HG03520 (cell line): ENCODE measurements at regions not wholly inside any gene's neighbourhood (a gene's known extent, or its start where the extent isn't known, plus 50 kb on each side); places are given as distances from the start of the nearest gene placed in this dataset.

Experiments
- ATAC-seq: cut with Tn5 transposase; IDR thresholded peaks from one replicate; pipeline ENCODE4 v1.9.1; 2021; ENCODE audit warnings: mild to moderate bottlenecking, moderate library complexity; ENCODE audit not compliant: unreplicated experiment

DNA sequence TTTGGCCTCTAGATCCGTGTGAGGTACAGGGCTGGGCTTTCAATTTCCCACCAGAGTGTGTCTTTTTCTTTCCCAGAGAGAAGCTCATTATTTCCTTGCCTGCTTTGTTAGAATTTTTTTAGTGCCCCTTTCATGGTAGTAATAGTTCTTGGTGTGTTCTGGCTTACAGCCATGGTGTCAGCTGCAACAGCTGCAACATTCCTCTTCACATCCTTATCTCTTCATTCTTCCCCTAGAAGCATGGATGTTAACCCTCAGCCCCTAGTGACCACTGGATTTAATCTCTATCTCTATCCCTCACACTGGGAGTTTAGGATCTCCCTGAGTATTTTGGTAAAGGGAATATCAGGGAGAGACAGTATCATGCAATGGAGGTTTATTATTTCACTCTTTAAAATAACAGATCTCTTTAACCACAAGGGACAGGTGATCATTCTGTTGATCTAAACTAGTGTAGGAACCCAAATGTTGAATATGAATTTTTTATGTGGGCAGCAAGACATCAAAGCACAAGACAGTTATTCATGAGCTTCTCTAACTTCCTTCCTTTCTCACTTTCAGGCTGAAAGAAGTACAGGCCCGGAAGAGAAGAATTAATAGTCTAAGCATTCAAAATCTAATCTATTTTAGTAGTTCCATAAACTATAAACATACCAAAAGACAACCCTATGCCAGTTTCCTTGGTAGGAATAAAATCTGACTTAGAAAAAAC lies 160.2 kb downstream of the FAM170A start:
- no peak for ATAC-seq

- no peak for ATAC-seq
Measured at GRCh38 chr5:119792161-119792799, 162.9 kb downstream of the FAM170A start.

DNA sequence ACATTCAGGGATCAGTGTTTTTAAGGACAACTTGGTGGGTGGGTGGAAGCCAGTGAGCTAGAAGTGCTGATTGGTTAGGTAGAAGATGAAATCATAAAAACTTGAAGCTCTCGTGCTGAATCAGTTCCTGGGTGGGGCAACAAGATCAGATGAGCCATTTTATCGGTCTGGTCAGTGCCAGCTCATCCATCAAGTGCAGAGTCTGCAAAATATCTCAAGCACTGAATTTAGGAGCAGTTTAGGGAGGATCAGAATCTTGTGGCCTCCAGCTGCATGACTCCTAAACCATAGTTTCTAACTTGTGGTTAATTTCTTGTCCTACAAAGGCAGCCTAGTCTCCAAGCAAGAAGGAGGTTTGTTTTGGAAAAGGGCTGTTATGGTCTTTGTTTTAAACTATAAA lies 166.4 kb downstream of the FAM170A start:
- ATAC-seq, result no peak

DNA sequence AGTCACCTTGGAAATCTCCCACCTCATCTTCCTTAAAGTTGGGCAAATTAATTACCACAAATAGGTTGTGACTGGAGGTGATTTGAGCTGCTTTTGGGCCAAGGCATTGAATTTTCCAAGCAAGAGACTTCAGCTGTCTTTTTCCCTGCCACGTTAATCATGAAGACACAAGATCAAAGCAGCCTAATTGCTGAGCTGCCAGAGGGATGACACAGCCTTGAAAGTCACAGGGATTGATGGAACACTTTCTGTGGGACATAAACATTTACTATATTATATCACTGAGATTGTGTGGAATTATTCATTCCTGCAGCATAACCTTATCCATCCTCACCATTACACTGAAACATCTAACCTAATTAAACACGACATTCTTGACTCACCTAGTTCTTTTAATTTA lies 172.2 kb downstream of the FAM170A start:
- no peak for ATAC-seq

GRCh38 chr5:119808024-119808423 lies 178.7 kb downstream of the FAM170A start:
- no peak for ATAC-seq

DNA sequence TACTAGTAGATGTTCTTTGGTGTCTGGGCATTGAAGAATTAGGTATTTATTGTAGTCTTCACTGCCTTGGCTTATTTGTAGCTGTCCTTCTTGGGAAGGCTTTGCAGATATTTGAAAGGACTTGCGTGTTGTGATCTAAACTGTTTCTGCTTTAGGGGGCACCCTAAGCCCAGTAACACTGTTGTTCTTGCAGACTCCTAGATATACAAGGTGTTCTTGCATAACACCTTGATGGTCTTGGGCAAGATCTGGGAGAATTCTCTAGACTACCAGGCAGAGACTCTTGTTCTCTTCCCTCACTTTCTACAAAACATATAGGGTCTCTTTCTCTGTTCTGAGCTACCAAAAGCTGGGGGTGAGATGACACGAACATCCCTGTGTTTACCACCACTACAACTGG lies 179.1 kb downstream of the FAM170A start:
- ATAC-seq, result no peak

GRCh38 chr5:119810217-119810616 lies 180.9 kb downstream of the FAM170A start:
- no peak for ATAC-seq

DNA sequence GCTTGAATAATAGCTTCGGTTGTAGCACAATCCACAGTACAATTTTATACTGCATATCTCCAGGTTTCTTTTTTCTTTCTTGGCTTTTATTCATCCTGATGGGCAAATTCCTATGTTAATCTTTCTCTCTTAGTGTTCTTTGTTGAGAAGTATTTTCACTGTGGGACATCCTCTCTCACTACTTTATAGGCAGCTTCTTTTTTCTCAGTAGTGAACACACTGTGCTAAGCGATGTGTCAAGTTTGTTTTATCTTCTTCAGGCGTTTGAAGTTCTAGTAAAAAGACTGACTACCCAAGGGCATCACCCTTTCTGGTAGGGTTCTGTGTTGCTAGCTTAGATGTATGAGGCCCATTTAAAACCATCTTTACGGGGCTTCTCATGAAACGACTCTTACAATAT lies 182.1 kb downstream of the FAM170A start:
- no peak for ATAC-seq

GRCh38 chr5:119814655-119815054 lies 185.3 kb downstream of the FAM170A start:
- no peak for ATAC-seq

GRCh38 chr5:119816055-119816454 lies 186.7 kb downstream of the FAM170A start:
- no peak for ATAC-seq

GRCh38 chr5:119820016-119820415 lies 190.7 kb downstream of the FAM170A start:
- ATAC-seq, result no peak

GRCh38 chr5:119820608-119821007 lies 191.2 kb downstream of the FAM170A start:
- no peak for ATAC-seq

DNA sequence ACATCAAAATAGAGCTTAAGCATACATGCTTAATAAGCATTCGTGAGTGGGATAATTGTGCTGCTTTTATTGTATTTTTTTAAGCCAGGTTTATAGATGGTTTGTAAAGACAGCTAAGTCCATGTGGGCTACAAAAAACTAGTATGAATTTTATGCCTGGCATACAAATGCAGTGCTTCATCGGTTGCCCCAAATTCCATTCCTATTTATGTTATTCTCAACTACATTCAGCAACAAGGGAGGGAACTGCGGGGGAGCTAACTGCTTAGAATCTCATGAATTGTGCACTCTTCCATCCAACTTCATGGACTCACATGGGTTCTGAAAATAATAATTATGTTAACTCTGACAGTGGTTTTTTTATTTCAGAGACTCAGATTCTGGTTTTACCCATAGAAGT lies 199.2 kb downstream of the FAM170A start:
- ATAC-seq, result no peak

GRCh38 chr5:119829341-119829740 lies 200.0 kb downstream of the FAM170A start:
- no peak for ATAC-seq

DNA sequence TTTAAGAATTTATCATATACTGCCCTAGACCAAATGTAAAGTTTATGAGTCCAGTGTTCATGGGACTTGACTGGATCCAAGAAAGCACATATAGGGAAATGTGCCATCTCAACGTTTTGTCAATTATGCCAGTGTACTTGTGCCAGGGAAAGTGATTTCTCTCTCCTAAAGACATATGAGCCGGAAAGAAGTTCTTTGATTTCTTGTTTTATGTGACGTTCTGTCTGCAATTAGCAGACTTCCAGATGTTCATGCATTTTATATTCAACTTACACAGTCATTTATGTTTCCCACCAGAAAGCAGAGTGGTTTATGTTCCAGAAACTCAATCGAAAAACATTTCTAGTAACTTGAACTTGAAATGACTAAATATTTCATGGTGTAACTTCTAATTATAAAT lies 203.8 kb downstream of the FAM170A start:
- no peak for ATAC-seq

DNA sequence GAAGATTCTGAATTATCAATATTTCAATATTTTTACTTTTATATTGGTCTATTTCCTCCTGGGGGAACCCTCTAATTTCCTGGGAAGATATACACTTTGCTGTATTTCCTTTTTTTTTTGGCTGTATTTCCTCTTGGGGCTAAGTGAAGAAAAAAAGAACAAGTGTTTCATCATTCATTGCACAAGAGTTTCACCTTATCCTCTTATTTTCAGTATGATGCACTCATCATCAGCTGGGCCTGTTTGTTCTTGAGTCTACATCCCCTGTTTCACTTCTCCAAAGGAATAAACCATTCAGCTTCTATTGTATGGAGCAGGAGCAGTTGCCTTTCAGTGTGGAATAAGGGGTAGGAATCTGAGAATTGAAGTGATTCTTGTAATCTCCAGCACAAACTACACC lies 210.8 kb downstream of the FAM170A start:
- ATAC-seq, result no peak

DNA sequence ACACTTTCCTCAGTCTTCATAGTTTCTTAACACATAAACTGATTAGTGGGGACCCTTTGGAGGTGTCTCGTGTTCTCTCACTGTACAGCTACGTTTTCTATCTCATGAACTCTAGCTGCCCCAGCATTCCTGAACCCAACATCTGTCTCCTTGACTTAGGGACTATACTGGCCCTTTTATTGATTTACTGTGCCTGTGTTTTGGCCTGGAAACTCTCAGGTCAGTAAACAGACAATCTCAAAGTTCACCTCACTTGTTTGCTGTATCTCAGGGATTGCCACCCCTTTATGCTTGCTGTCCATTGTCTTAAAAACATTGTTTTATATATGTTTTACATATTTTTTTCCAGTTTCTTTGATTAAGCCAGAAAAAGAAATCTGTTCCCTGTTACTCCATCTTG lies 222.8 kb downstream of the FAM170A start:
- ATAC-seq, result no peak

DNA sequence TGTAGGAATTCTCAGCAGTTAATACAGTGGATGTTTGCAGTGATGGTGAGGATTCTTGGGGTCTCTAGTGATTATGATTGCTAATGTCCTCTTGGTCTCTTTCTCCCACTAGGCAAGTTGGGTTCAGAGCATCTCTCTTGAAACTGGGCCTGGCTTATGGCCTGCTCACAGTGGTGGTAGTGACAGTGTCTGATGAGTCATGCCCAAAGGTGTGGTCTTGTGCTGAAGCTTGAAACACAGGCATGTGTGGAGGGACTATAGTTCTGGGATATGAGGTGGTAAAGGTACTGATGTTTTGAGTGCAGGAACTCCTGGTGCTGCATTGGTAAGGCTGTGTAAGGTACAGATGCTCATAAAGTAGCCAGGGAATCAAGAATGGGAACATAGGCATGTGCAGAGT lies 231.1 kb downstream of the FAM170A start:
- no peak for ATAC-seq

- ATAC-seq, result no peak
Measured at GRCh38 chr5:119862619-119863018, 233.3 kb downstream of the FAM170A start.

GRCh38 chr5:119864286-119864685 lies 234.9 kb downstream of the FAM170A start:
- no peak for ATAC-seq

- no peak for ATAC-seq
Measured at GRCh38 chr5:119873611-119874010, 244.3 kb downstream of the FAM170A start.

DNA sequence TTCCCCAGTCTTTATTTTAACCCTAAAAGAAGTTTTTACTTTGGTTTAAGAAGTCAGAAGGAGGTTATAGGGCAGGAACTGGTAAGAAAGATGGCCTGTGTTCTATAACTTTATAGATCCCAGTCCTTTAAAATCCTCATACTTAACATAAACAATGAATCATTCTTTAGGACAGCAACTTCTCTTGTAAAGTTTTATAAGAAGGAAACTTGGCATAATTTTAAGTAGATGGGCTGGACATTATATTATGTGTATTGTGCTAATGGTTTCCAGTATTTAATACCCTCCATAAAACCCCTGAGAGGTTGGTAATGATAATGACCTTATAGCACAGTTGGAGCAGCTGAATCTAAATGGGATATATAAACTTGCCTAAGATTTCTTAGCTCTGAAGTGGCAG lies 247.2 kb downstream of the FAM170A start:
- ATAC-seq, result no peak

DNA sequence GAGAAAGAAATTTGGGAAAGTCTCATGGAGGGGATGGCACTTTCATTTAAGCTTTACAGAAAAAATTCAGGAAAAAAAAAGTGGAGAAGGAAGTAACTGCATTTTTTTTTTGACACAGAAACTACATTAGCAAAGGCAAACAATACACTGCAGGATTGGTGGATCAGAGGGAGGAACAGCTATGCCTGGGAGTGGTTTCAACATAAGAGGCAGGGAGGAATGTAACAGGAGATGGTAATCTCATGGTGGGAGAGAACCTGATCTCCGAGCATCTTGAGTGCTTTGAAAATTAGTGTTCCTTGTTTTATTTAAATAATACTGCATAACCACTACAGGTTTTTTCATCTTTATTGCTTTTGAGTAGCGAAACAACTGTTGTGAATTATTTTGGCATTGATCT lies 249.4 kb downstream of the FAM170A start:
- no peak for ATAC-seq
